GM13977 (cell line): ENCODE measurements at regions not wholly inside any gene's neighbourhood (a gene's known extent, or its start where the extent isn't known, plus 50 kb on each side); places are given as distances from the start of the nearest gene placed in this dataset.

Experiments used
- DNase-seq: peaks from one replicate; pipeline ENCODE4 v3.0.0; 2012; ENCODE audit warnings: low spot score
- CTCF ChIP-seq: IDR thresholded peaks from 2 replicates; pipeline ENCODE4 v1.5.1; 2012; ENCODE audit warnings: mild to moderate bottlenecking, control low read depth; ENCODE audit not compliant: insufficient read depth; ENCODE audit errors: extremely low read depth, missing control alignments
- in situ Hi-C: fragments of 300-500 bp; cut with MboI; formaldehyde crosslinking; loops from one replicate; pipeline ENCODE4 v1.12.0; 2022; ENCODE audit warnings: low sequenced_read_pairs, low pct_unique_long_range_greater_than_20kb, mixed read lengths, inconsistent platforms; ENCODE audit not compliant: unreplicated experiment

- no peak for TF ChIP-seq CTCF
- no peak for DNase-seq
- in situ Hi-C loops: no loop called here
Measured at GRCh38 chr20:6870559-6870958, 103.1 kb downstream of the BMP2 start.

- no peak for TF ChIP-seq CTCF
- in situ Hi-C loops: no loop called here
- no peak for DNase-seq
Measured at GRCh38 chr20:6877633-6878032, 110.1 kb downstream of the BMP2 start.

GRCh38 chr20:6882561-6883291 is 115.2 kb downstream of the BMP2 start:
- DNase-seq: no peak
- in situ Hi-C loops: no loop called here
- no peak for TF ChIP-seq CTCF

GRCh38 chr20:6884114-6884513 is 116.6 kb downstream of the BMP2 start:
- no peak for TF ChIP-seq CTCF
- in situ Hi-C loops: no loop called here
- no peak for DNase-seq

GRCh38 chr20:6886065-6886729 is 118.7 kb downstream of the BMP2 start:
- in situ Hi-C loops: no loop called here
- no peak for DNase-seq
- TF ChIP-seq CTCF: no peak

- DNase-seq: no peak
- in situ Hi-C loops: no loop called here
- no peak for TF ChIP-seq CTCF
Measured at GRCh38 chr20:6887966-6888365, 120.5 kb downstream of the BMP2 start.
